GM10248 (cell line): ENCODE measurements at regions not wholly inside any gene's neighbourhood (a gene's known extent, or its start where the extent isn't known, plus 50 kb on each side); places are given as distances from the start of the nearest gene placed in this dataset.

ENCODE experiments used
- CTCF ChIA-PET: fragments of 300-600 bp; sonication (Branson Sonifier 250); formaldehyde crosslinking; extraction: SDS; loops from one replicate; lab custom pipeline; 2021; ENCODE audit warnings: antibody characterized with exemption; lab: Yijun Ruan, JAX
- POLR2A ChIA-PET: fragments of 350-650 bp; sonication (Branson Sonifier 250); formaldehyde crosslinking; extraction: SDS; loops from one replicate; lab custom pipeline; 2020; ENCODE audit warnings: antibody characterized with exemption; lab: Yijun Ruan, JAX
- DNase-seq: peaks from one replicate; pipeline ENCODE4 v3.0.0; 2012; ENCODE audit errors: extremely low spot score
- TF ChIP-seq, protein P1 (sequence below): IDR thresholded peaks from 2 replicates; pipeline ENCODE4 v1.5.1; 2012; ENCODE audit warnings: mild to moderate bottlenecking, low read depth; ENCODE audit errors: extremely low read depth, missing control alignments, control extremely low read depth

- TF ChIP-seq, protein P1, sequence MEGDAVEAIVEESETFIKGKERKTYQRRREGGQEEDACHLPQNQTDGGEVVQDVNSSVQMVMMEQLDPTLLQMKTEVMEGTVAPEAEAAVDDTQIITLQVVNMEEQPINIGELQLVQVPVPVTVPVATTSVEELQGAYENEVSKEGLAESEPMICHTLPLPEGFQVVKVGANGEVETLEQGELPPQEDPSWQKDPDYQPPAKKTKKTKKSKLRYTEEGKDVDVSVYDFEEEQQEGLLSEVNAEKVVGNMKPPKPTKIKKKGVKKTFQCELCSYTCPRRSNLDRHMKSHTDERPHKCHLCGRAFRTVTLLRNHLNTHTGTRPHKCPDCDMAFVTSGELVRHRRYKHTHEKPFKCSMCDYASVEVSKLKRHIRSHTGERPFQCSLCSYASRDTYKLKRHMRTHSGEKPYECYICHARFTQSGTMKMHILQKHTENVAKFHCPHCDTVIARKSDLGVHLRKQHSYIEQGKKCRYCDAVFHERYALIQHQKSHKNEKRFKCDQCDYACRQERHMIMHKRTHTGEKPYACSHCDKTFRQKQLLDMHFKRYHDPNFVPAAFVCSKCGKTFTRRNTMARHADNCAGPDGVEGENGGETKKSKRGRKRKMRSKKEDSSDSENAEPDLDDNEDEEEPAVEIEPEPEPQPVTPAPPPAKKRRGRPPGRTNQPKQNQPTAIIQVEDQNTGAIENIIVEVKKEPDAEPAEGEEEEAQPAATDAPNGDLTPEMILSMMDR = no peak
- CTCF ChIA-PET = interaction anchor here (1.0 to 1.5 kb wide), 2 partner anchors 9 to 82 kb away, joined by 3 to 6 read pairs; no protein-coding TSS in a partner anchor
- POLR2A ChIA-PET = no interaction called here
- no peak for DNase-seq
These were observed 70.6 kb downstream of the OLIG3 start for GRCh38 chr6:137423451-137424168.

- no peak for DNase-seq
- ChIA-PET POLR2A (no interaction called here), CTCF (interaction anchor here (0.7 to 2.0 kb wide), 5 partner anchors 9 to 340 kb away, joined by 3 to 12 read pairs (median 3); no protein-coding TSS in a partner anchor)
- TF ChIP-seq, protein P1 = no peak
These were observed 76.8 kb downstream of the OLIG3 start for GRCh38 chr6:137417396-137417795.

GRCh38 chr6:137416376-137417109, 77.7 kb downstream of the OLIG3 start:
- no peak for DNase-seq
- TF ChIP-seq, protein P1 = no peak
- CTCF ChIA-PET = interaction anchor here (0.7 to 2.0 kb wide), 10 partner anchors 10 to 339 kb away, joined by 3 to 12 read pairs (median 4); no protein-coding TSS in a partner anchor
- POLR2A ChIA-PET = no interaction called here

GRCh38 chr6:137415834-137416190, 78.4 kb downstream of the OLIG3 start:
- no peak for DNase-seq
- TF ChIP-seq, protein P1 = no peak
- ChIA-PET POLR2A (no interaction called here), CTCF (interaction anchor here (0.7 to 2.2 kb wide), 24 partner anchors 9 to 525 kb away, joined by 3 to 7 read pairs (median 5); no protein-coding TSS in a partner anchor)

DNA sequence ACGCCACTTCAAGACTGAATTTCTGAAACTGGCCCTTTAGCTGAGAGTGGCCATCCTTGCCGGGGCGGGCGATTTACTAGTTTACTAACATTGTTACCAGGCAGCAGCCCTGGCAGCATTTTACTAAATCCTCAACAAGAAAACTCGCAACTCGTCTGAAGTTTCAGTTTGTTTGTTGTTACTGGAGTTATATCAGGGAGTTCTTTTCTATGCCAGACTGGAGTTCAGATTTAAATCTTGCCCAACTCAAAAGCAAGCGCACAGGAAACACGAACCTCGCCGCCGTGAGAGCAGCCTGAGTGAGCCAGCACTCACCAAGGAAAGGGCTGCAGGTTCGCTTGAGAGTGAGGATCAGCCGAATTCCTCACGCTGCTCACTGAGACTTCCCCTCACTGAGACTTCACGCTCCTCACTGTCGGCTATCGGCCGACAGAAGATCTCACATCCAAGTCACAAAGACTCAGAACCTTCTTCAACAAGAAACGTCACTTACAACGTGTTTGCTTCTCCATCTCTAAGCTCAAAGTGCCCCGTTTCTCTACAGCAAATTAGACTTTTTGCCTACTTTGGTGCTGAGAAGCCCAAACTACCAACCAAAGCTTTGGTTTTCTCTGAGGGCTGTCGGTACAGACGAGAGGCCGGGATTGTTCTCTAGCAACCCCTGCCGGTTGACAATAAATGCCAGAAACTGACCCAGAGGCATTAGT, 78.9 kb downstream of the OLIG3 start:
- POLR2A ChIA-PET = no interaction called here
- peak; percentile 58 for DNase-seq
- CTCF ChIA-PET = interaction anchor here (0.7 to 2.2 kb wide), 28 partner anchors 9 to 524 kb away, joined by 3 to 7 read pairs (median 4); no protein-coding TSS in a partner anchor
- TF ChIP-seq, protein P1 = peak; percentile 64

- TF ChIP-seq, protein P1 = no peak
- CTCF ChIA-PET = interaction anchor here (0.7 to 2.2 kb wide), 17 partner anchors 10 to 523 kb away, joined by 3 to 7 read pairs (median 5); no protein-coding TSS in a partner anchor
- POLR2A ChIA-PET = no interaction called here
- no peak for DNase-seq
These were observed 79.6 kb downstream of the OLIG3 start for GRCh38 chr6:137414599-137414998.
